ENCODE measurements at regions not wholly inside any gene's neighbourhood (a gene's known extent, or its start where the extent isn't known, plus 50 kb on each side); places are given as distances from the start of the nearest gene placed in this dataset.

- 91 to 93% methylated on average over 7 of the region's 7 CpGs for WGBS, 2 donors
- ATAC-seq (ENCODE audit: low FRiP score in 2 of 2): no peak
- H3K27ac ChIP-seq: no peak overlapping the region
Observed at GRCh38 chr10:88122145-88122544, 258.7 kb downstream of the PTEN start.

GRCh38 chr10:88122576-88122975 is 259.2 kb downstream of the PTEN start:
- ATAC-seq (ENCODE audit: low FRiP score in 2 of 2) (no peak), DNase-seq (peak in 1 of 2 donors; percentile 8)
- H3K4me1 ChIP-seq: peaks cover 0 to 9% (median 6%) of the 10 kb centered on the region in 4 donors
- H3K27ac ChIP-seq: no peak overlapping the region
- no peaks in the 10 kb centered on the region for H3K27me3 ChIP-seq
- TF ChIP-seq CTCF (IDR thresholded peaks at IDR 0.05): no peak
- TF ChIP-seq POLR2AphosphoS5 (IDR thresholded peaks at IDR 0.05): no peak
- no peak for TF ChIP-seq EP300 (IDR thresholded peaks at IDR 0.05)
- TF ChIP-seq POLR2A (IDR thresholded peaks at IDR 0.05): no peak
- H3K9me3 ChIP-seq: no peaks in the 10 kb centered on the region
- H3K36me3 ChIP-seq: no peaks in the 10 kb centered on the region
- no peak overlapping the region for H3K4me3 ChIP-seq
- WGBS, 2 donors: 92 to 99% methylated on average over 4 of the region's 4 CpGs

More at GRCh38 chr10:88122145-88122544, 258.7 kb downstream of the PTEN start:
- peaks cover 0 to 9% (median 6%) of the 10 kb centered on the region in 4 donors for H3K4me1 ChIP-seq
- H3K36me3 ChIP-seq: no peaks in the 10 kb centered on the region
- no peak for TF ChIP-seq CTCF (IDR thresholded peaks at IDR 0.05)
- no peak for TF ChIP-seq EP300 (IDR thresholded peaks at IDR 0.05)
- TF ChIP-seq POLR2AphosphoS5 (IDR thresholded peaks at IDR 0.05): no peak
- no peak overlapping the region for H3K4me3 ChIP-seq
- H3K27me3 ChIP-seq: no peaks in the 10 kb centered on the region
- H3K9me3 ChIP-seq: no peaks in the 10 kb centered on the region
- no peak for DNase-seq

GRCh38 chr10:88125766-88126165 is 262.3 kb downstream of the PTEN start:
- 85 to 90% methylated on average over 1 of the region's 1 CpG for WGBS, 2 donors
- Histone ChIP-seq H3K4me1 (peaks cover 0 to under 1% (median 0%) of the 10 kb centered on the region in 4 donors), H3K27ac (no peak overlapping the region), H3K4me3 (no peak overlapping the region), H3K9me3 (no peaks in the 10 kb centered on the region), H3K36me3 (no peaks in the 10 kb centered on the region), H3K27me3 (no peaks in the 10 kb centered on the region)
- ATAC-seq (ENCODE audit: low FRiP score in 2 of 2) (no peak), DNase-seq (no peak)
- TF ChIP-seq POLR2A (IDR thresholded peaks at IDR 0.05): no peak
- TF ChIP-seq CTCF (IDR thresholded peaks at IDR 0.05): no peak
- TF ChIP-seq EP300 (IDR thresholded peaks at IDR 0.05): no peak
- TF ChIP-seq POLR2AphosphoS5 (IDR thresholded peaks at IDR 0.05): no peak

GRCh38 chr10:88126699-88127098 is 263.3 kb downstream of the PTEN start:
- DNase-seq (no peak), ATAC-seq (ENCODE audit: low FRiP score in 2 of 2) (no peak)
- no peaks in the 10 kb centered on the region for H3K9me3 ChIP-seq
- no peak overlapping the region for H3K27ac ChIP-seq
- no peak overlapping the region for H3K4me3 ChIP-seq
- WGBS, 2 donors: 80 to 83% methylated on average over 1 of the region's 1 CpG
- no peaks in the 10 kb centered on the region for H3K27me3 ChIP-seq
- H3K4me1 ChIP-seq: peaks cover 0 to 5% (median 0%) of the 10 kb centered on the region in 4 donors
- no peak for TF ChIP-seq EP300 (IDR thresholded peaks at IDR 0.05)
- no peak for TF ChIP-seq CTCF (IDR thresholded peaks at IDR 0.05)
- TF ChIP-seq POLR2A (IDR thresholded peaks at IDR 0.05): no peak
- no peak for TF ChIP-seq POLR2AphosphoS5 (IDR thresholded peaks at IDR 0.05)
- no peaks in the 10 kb centered on the region for H3K36me3 ChIP-seq

GRCh38 chr10:88127269-88127668 is 263.8 kb downstream of the PTEN start:
- 54 to 66% methylated on average over 2 of the region's 2 CpGs for WGBS, 2 donors
- Histone ChIP-seq H3K4me3 (no peak overlapping the region), H3K27me3 (no peaks in the 10 kb centered on the region), H3K4me1 (peaks cover 0 to 9% (median 0%) of the 10 kb centered on the region in 4 donors), H3K27ac (no peak overlapping the region), H3K36me3 (no peaks in the 10 kb centered on the region), H3K9me3 (no peaks in the 10 kb centered on the region)
- TF ChIP-seq POLR2A (IDR thresholded peaks at IDR 0.05) (no peak), EP300 (IDR thresholded peaks at IDR 0.05) (no peak), POLR2AphosphoS5 (IDR thresholded peaks at IDR 0.05) (no peak), CTCF (IDR thresholded peaks at IDR 0.05) (no peak)
- DNase-seq: no peak
- ATAC-seq (ENCODE audit: low FRiP score in 2 of 2): no peak
